HEK293 (cell line): ENCODE measurements at regions not wholly inside any gene's neighbourhood (a gene's known extent, or its start where the extent isn't known, plus 50 kb on each side); places are given as distances from the start of the nearest gene placed in this dataset.

Experiments used
- CTCF ChIA-PET: fragments of 350-600 bp; formaldehyde crosslinking; extraction: SDS; loops from one replicate; lab custom pipeline; 2021; ENCODE audit warnings: antibody characterized with exemption; lab: Yijun Ruan, JAX
- POLR2A ChIA-PET: fragments of 300-600 bp; formaldehyde crosslinking; extraction: SDS; loops from one replicate; lab custom pipeline; 2020; ENCODE audit warnings: antibody characterized with exemption, inconsistent platforms; lab: Yijun Ruan, JAX
- H3K27ac ChIP-seq: fragments of 200-500 bp; sonication (Bioruptor generic); 2 replicates; pipeline ENCODE4 v1.5.1; 2014; ENCODE audit warnings: low read depth, low read length, control low read depth, inconsistent platforms; ENCODE audit errors: extremely low read depth
- H3K36me3 ChIP-seq, 2 experiments: fragments of 200-500 bp in 1 of 2; sonication (Bioruptor generic) in 1 of 2; 1 replicate in 1 of 2; 2 replicates in 1 of 2; pipeline ENCODE4 v1.5.1; 2014 to 2017; ENCODE audit warnings: inconsistent platforms in 2 of 2, low read length in 2 of 2; ENCODE audit not compliant: control insufficient read depth in 2 of 2, insufficient read depth in 1 of 2
- H3K4me1 ChIP-seq: fragments of 200-500 bp; sonication (Bioruptor generic); 2 replicates; pipeline ENCODE4 v1.5.1; 2014; ENCODE audit warnings: mild to moderate bottlenecking, low read length, inconsistent platforms; ENCODE audit not compliant: control insufficient read depth, insufficient read depth
- H3K4me3 ChIP-seq: 2 replicates; pipeline ENCODE4 v1.5.1; 2011; ENCODE audit warnings: low read depth, mild to moderate bottlenecking, control low read depth, low read length, moderate library complexity
- H3K9me3 ChIP-seq: fragments of 200-500 bp; sonication (Bioruptor generic); 2 replicates; pipeline ENCODE4 v1.5.1; 2014; ENCODE audit warnings: low read depth, low read length, inconsistent platforms; ENCODE audit not compliant: control insufficient read depth, insufficient read depth
- AEBP2 ChIP-seq: fragments of 450-650 bp; formaldehyde crosslinking; IDR thresholded peaks from 2 replicates; pipeline ENCODE4 v1.5.1; 2016; ENCODE audit warnings: missing biosample characterization, missing genetic modification characterization, borderline replicate concordance
- ATF2 ChIP-seq: fragments of 450-650 bp; formaldehyde crosslinking; IDR thresholded peaks from 2 replicates; pipeline ENCODE4 v1.5.1; 2016; ENCODE audit warnings: missing biosample characterization, missing genetic modification characterization, low read depth
- EGR2 ChIP-seq: fragments of 450-650 bp; formaldehyde crosslinking; IDR thresholded peaks from 2 replicates; pipeline ENCODE4 v1.5.1; 2016; ENCODE audit warnings: low read depth, missing biosample characterization, missing genetic modification characterization
- IKZF3 ChIP-seq: fragments of 450-650 bp; IDR thresholded peaks from 2 replicates; pipeline ENCODE4 v1.5.0; 2018; ENCODE audit warnings: missing biosample characterization, mild to moderate bottlenecking, missing genetic modification characterization, moderate library complexity
- SETDB1 ChIP-seq: IDR thresholded peaks from one replicate; pipeline ENCODE4 v1.6.1; 2017; ENCODE audit warnings: mild to moderate bottlenecking, low read length, moderate library complexity, mixed read lengths; ENCODE audit not compliant: insufficient read length
- SP3 ChIP-seq: fragments of 450-650 bp; formaldehyde crosslinking; IDR thresholded peaks from 2 replicates; pipeline ENCODE4 v1.5.1; 2016; ENCODE audit warnings: missing biosample characterization, missing genetic modification characterization
- ZBTB1 ChIP-seq: fragments of 450-650 bp; formaldehyde crosslinking; IDR thresholded peaks from 2 replicates; pipeline ENCODE4 v1.5.1; 2016; ENCODE audit warnings: missing biosample characterization, missing genetic modification characterization
- ZFHX2 ChIP-seq: fragments of 450-650 bp; formaldehyde crosslinking; conservative IDR thresholded peaks from 2 replicates; pipeline ENCODE4 v1.5.1; 2016; ENCODE audit warnings: missing biosample characterization, missing genetic modification characterization
- ZFP41 ChIP-seq: fragments of 450-650 bp; formaldehyde crosslinking; IDR thresholded peaks from 2 replicates; pipeline ENCODE4 v1.5.1; 2016; ENCODE audit warnings: missing biosample characterization, missing genetic modification characterization, borderline replicate concordance
- ZNF10 ChIP-seq: fragments of 450-650 bp; formaldehyde crosslinking; IDR thresholded peaks from 2 replicates; pipeline ENCODE4 v1.5.1; 2017; ENCODE audit warnings: missing biosample characterization, missing genetic modification characterization
- ZNF146 ChIP-seq: fragments of 450-650 bp; formaldehyde crosslinking; IDR thresholded peaks from 2 replicates; pipeline ENCODE4 v1.5.1; 2016; ENCODE audit warnings: missing biosample characterization, missing genetic modification characterization
- ZNF169 ChIP-seq: fragments of 450-650 bp; formaldehyde crosslinking; IDR thresholded peaks from 2 replicates; pipeline ENCODE4 v1.5.1; 2016; ENCODE audit warnings: missing biosample characterization, missing genetic modification characterization
- ZNF174 ChIP-seq: fragments of 450-650 bp; formaldehyde crosslinking; IDR thresholded peaks from 2 replicates; pipeline ENCODE4 v1.5.0; 2017; ENCODE audit warnings: missing biosample characterization, mild to moderate bottlenecking, missing genetic modification characterization
- ZNF184 ChIP-seq: fragments of 450-650 bp; IDR thresholded peaks from 2 replicates; pipeline ENCODE4 v1.5.1; 2018; ENCODE audit warnings: missing biosample characterization, mild to moderate bottlenecking, missing genetic modification characterization
- ZNF202 ChIP-seq: fragments of 450-650 bp; formaldehyde crosslinking; IDR thresholded peaks from 2 replicates; pipeline ENCODE4 v1.5.1; 2016; ENCODE audit warnings: missing biosample characterization, missing genetic modification characterization, borderline replicate concordance
- ZNF248 ChIP-seq: fragments of 450-650 bp; formaldehyde crosslinking; IDR thresholded peaks from 2 replicates; pipeline ENCODE4 v1.5.1; 2017; ENCODE audit warnings: missing biosample characterization, missing genetic modification characterization
- ZNF280C ChIP-seq: fragments of 450-650 bp; formaldehyde crosslinking; IDR thresholded peaks from 2 replicates; pipeline ENCODE4 v1.5.1; 2016; ENCODE audit warnings: missing biosample characterization, missing genetic modification characterization
- ZNF391 ChIP-seq: fragments of 450-650 bp; formaldehyde crosslinking; IDR thresholded peaks from 2 replicates; pipeline ENCODE4 v1.5.1; 2016; ENCODE audit warnings: low read depth, missing biosample characterization, missing genetic modification characterization, borderline replicate concordance
- ZNF394 ChIP-seq: fragments of 450-650 bp; formaldehyde crosslinking; IDR thresholded peaks from 2 replicates; pipeline ENCODE4 v1.5.1; 2016; ENCODE audit warnings: missing biosample characterization, missing genetic modification characterization, mild to moderate bottlenecking, moderate library complexity, borderline replicate concordance
- ZNF433 ChIP-seq: fragments of 450-650 bp; formaldehyde crosslinking; IDR thresholded peaks from 2 replicates; pipeline ENCODE4 v1.5.1; 2016; ENCODE audit warnings: missing biosample characterization, missing genetic modification characterization, low read depth
- ZNF549 ChIP-seq: fragments of 450-650 bp; IDR thresholded peaks from 2 replicates; pipeline ENCODE4 v1.5.1; 2018; ENCODE audit warnings: missing biosample characterization, missing genetic modification characterization, mild to moderate bottlenecking, inconsistent platforms, moderate library complexity
- ZNF571 ChIP-seq: fragments of 450-650 bp; formaldehyde crosslinking; IDR thresholded peaks from 2 replicates; pipeline ENCODE4 v1.5.0; 2017; ENCODE audit warnings: missing biosample characterization, missing genetic modification characterization
- ZNF701 ChIP-seq: fragments of 450-650 bp; formaldehyde crosslinking; IDR thresholded peaks from 2 replicates; pipeline ENCODE4 v1.5.1; 2016; ENCODE audit warnings: missing biosample characterization, missing genetic modification characterization
- ZNF785 ChIP-seq: fragments of 450-650 bp; formaldehyde crosslinking; IDR thresholded peaks from 2 replicates; pipeline ENCODE4 v1.5.1; 2016; ENCODE audit warnings: missing biosample characterization, missing genetic modification characterization
- TF ChIP-seq, protein P1 (sequence below): fragments of 450-650 bp; formaldehyde crosslinking; conservative IDR thresholded peaks from 2 replicates; pipeline ENCODE4 v1.5.1; 2016; ENCODE audit warnings: low read depth, missing biosample characterization, missing genetic modification characterization

GRCh38 chr6:163895162-163895561 is 480.6 kb downstream of the QKI start:
- H3K36me3 ChIP-seq: no peaks in the 10 kb centered on the region
- no peaks in the 10 kb centered on the region for H3K9me3 ChIP-seq
- H3K4me3 ChIP-seq: no peak overlapping the region
- TF ChIP-seq ZNF146 (tag by site-specific recombination) (no peak), ZNF701 (no peak), ZNF10 (no peak), ZNF549 (tag by site-specific recombination) (no peak)
- TF ChIP-seq, protein P1, sequence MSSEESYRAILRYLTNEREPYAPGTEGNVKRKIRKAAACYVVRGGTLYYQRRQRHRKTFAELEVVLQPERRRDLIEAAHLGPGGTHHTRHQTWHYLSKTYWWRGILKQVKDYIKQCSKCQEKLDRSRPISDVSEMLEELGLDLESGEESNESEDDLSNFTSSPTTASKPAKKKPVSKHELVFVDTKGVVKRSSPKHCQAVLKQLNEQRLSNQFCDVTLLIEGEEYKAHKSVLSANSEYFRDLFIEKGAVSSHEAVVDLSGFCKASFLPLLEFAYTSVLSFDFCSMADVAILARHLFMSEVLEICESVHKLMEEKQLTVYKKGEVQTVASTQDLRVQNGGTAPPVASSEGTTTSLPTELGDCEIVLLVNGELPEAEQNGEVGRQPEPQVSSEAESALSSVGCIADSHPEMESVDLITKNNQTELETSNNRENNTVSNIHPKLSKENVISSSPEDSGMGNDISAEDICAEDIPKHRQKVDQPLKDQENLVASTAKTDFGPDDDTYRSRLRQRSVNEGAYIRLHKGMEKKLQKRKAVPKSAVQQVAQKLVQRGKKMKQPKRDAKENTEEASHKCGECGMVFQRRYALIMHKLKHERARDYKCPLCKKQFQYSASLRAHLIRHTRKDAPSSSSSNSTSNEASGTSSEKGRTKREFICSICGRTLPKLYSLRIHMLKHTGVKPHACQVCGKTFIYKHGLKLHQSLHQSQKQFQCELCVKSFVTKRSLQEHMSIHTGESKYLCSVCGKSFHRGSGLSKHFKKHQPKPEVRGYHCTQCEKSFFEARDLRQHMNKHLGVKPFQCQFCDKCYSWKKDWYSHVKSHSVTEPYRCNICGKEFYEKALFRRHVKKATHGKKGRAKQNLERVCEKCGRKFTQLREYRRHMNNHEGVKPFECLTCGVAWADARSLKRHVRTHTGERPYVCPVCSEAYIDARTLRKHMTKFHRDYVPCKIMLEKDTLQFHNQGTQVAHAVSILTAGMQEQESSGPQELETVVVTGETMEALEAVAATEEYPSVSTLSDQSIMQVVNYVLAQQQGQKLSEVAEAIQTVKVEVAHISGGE: no peak
- TF ChIP-seq, all 188 proteins: peak for 0
- ChIA-PET CTCF (interaction anchor here (0.6 kb wide), 1 partner anchor 935 kb away, joined by 3 read pairs; no protein-coding TSS in a partner anchor), POLR2A (no interaction called here)
- Histone ChIP-seq H3K4me1 (no peaks in the 10 kb centered on the region), H3K27ac (no peak overlapping the region)

DNA sequence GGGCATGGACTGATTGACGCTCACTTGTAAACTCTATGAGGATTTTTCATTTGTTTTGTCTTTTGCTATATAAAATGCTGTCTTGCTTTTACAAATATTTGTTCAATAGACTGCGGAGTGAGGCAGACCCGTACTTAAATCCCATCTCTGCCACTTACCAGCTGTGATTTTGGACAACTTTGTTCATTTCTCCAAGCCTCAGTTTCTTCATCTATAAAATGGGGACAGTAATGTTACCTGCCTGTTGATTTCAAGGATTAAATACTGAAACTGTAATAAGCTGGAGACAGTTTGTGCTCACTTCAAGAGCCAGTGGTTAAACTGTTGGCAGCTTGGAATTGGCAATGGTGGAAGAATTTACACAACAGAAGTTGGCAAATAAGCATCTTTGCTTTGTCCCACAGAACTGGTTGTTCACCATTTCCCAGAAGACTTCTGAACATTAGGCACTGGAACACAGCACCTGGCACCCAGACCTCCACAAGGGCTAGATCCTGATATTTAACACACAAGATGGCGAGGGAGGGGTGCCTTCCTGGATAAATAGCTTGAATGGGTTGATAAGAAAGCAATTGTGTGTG is 479.2 kb downstream of the QKI start:
- Histone ChIP-seq H3K4me3 (no peak overlapping the region), H3K27ac (no peak overlapping the region), H3K4me1 (no peaks in the 10 kb centered on the region), H3K9me3 (no peaks in the 10 kb centered on the region), H3K36me3 (no peaks in the 10 kb centered on the region)
- CTCF ChIA-PET: no interaction called here
- POLR2A ChIA-PET: no interaction called here
- TF ChIP-seq AEBP2 (tag by site-specific recombination): no peak
- no peak for TF ChIP-seq ZFHX2
- TF ChIP-seq ZNF571 (tag by site-specific recombination): no peak
- TF ChIP-seq IKZF3 (tag by site-specific recombination): no peak
- TF ChIP-seq ZNF169: no peak
- no peak for TF ChIP-seq ZNF785 (tag by site-specific recombination)
- TF ChIP-seq ATF2 (tag by site-specific recombination): no peak
- TF ChIP-seq ZNF248 (tag by site-specific recombination): no peak
- TF ChIP-seq ZNF184: no peak
- no peak for TF ChIP-seq ZNF280C
- no peak for TF ChIP-seq ZNF202
- TF ChIP-seq ZNF174 (tag by site-specific recombination): no peak
- no peak for TF ChIP-seq ZNF391 (tag by site-specific recombination)
- TF ChIP-seq ZNF394: no peak
- no peak for TF ChIP-seq ZNF433 (tag by site-specific recombination)
- no peak for TF ChIP-seq ZFP41 (tag by site-specific recombination)
- TF ChIP-seq ZBTB1: no peak
- TF ChIP-seq EGR2 (tag by site-specific recombination): no peak
- no peak for TF ChIP-seq SP3 (tag by site-specific recombination)
- TF ChIP-seq SETDB1: no peak
